GM11168 (cell line): ENCODE measurements at regions not wholly inside any gene's neighbourhood (a gene's known extent, or its start where the extent isn't known, plus 50 kb on each side); places are given as distances from the start of the nearest gene placed in this dataset.
"Not testable (repeated sequence)": the region's sequence is repeated elsewhere in the genome, so short reads cannot be mapped to it uniquely, and the experiment has no call there.

Source experiments
- in situ Hi-C: fragments of 300-500 bp; cut with MboI; formaldehyde crosslinking; loops from one replicate; pipeline ENCODE4 v1.12.0; 2022; ENCODE audit warnings: low sequenced_read_pairs; ENCODE audit not compliant: unreplicated experiment

DNA sequence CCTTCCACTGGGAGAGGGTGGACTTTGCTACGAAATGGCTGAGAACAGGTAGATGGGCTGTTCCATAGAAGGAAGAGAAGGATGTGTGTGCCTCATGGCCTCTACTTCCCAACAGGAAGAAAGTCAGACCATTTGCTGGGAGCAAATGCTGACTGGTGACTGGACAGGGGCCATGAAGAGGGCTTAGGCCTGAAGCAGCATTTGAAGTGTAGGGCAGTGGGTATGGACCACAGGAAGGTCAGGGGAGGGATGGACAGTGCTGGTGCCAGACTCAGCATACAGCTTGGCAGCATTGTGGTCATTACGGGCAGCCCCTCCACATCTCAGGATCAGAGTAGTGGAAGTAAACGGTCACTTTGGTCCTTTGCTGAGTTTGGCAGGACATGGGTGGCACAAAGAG is 275.7 kb downstream of the MATN1 start:
- in situ Hi-C loops = no loop called here

DNA sequence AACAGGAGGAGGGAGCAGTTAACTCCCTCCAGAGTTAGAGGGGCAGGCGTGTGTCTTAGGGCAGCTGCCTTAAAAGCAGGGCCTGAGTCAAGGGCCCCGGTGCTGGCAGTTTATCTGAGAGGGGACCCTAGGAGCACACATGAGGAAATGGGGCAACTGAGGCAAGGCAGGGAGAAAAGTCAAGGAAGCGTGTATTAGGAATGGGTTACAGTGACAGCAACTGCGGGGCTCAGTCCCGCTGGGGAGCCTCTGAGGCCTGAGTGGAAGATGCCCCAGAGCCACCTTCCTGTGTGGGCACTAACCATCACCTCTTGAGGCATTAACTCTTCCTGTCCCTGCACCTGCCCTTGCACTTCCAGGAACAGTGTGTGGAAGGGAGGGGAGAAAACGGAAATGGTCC is 276.3 kb downstream of the MATN1 start:
- in situ Hi-C loops = no loop called here

DNA sequence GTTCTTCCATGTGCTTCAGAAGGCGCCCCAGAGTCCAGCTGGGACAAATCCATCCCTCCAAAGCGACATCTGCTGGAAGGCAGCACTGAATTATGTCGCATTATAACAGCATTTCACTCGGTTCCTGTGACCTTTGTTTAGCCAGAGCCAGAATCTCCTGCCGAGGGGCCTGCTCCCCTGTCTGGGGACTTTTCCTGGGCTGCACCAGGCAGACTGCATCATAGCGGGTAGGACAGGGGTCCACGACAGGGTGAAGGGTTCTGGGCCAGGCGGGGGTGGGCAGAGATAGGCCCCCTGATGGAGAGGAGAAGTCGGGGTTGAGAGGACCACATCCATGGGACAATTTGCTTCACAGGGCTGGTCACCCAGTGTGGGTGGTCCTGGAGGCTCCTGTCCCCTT is 276.9 kb downstream of the MATN1 start:
- in situ Hi-C loops = no loop called here

DNA sequence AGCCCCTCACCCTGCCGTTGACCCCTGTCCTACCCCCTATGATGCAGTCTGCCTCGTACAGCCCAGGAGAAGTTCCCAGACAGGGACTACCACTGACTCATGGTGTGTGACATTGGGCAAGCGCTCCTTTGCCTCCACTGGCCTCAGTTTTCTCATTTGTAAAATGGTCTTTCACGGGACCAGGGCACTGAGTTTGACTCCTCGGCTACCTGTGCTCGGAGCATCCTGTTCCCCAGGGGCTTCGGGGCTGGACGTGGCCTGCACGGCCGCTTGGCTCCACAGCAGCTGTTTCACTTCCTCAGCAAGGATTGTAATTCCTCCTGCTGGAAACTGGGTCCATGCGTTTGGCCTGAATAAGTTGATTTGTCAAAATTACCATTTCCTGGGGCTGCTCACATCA is 277.3 kb downstream of the MATN1 start:
- in situ Hi-C loops = no loop called here

- in situ Hi-C loops = no loop called here
Measured at GRCh38 chr1:30445449-30445848, 277.9 kb downstream of the MATN1 start.

DNA sequence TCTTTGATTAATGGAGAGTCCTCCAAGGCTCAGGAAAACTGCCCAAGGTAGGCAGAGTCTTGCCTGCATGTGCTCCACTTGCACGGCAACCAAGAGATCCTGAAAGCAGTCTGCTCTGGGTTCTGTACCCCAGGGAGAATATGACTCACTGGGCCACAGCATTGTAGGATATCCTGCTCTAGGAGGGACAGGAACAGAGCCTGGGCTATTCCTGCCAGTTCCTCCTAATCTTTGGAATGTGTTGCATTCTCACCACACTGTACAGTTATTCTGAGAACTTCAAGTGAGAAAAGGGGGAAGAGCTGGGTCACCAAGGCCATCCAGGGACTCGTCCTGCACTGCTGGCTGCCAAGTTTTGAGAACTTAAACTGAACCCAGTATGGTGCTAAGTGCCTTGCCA is 278.5 kb downstream of the MATN1 start:
- in situ Hi-C loops = no loop called here

- in situ Hi-C loops = no loop called here
Measured at GRCh38 chr1:30444401-30444800, 279.0 kb downstream of the MATN1 start.

DNA sequence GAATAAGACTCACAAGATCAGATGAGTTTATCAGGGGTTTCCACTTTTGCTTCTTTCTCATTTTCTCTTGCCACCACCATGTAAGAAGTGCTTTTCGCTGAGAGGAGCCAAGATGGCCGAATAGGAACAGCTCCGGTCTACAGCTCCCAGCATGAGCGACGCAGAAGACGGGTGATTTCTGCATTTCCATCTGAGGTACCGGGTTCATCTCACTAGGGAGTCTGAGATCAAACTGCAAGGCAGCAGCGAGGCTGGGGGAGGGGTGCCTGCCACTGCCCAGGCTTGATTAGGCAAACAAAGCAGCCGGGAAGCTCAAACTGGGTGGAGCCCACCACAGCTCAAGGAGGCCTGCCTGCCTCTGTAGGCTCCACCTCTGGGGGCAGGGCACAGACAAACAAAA is 285.1 kb downstream of the MATN1 start:
- in situ Hi-C loops = not testable (repeated sequence)

DNA sequence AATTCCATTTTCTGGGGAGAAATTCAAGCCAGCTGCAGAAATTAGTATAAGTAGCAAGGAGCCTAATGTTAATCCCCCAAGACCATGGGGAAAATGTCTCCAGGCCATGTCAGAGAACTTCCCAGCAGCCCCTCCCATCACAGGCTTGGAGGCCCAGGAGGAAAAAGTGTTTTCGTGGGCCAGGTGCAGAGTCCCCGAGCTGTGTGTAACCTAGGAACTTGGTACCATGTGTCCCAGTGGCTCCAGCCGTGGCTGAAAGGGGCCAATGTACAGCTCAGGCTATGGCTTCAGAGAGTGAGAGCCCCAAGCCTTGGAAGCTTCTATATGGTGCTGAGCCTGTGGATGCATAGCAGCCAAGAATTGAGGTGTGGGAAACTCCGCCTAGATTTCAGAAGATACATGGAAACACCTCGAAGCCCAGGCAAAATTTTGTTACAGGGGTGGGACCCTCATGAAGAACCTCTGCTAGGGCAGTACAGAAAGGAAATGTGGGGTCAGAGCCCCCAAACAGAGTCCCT is 286.3 kb downstream of the MATN1 start:
- in situ Hi-C loops = no loop called here

DNA sequence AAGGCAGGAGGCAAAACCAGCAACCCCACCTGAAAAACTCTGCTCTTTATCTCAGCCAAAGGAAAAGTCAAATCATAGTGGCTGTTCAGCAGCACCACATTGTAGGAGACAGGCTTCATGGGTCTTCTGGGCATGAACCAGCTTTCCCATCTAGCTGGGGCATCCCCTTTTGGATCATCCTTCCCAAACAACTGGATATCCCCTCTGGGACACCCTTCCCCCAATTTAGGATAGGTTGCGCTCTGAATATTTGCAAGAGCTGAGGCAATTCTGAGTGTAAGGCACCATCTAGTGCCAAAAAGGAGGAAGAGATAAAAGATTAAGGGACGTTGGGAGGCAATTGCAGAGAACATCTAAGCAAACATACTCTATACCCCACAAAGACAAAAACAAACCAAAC is 295.8 kb downstream of the MATN1 start:
- in situ Hi-C loops = no loop called here

DNA sequence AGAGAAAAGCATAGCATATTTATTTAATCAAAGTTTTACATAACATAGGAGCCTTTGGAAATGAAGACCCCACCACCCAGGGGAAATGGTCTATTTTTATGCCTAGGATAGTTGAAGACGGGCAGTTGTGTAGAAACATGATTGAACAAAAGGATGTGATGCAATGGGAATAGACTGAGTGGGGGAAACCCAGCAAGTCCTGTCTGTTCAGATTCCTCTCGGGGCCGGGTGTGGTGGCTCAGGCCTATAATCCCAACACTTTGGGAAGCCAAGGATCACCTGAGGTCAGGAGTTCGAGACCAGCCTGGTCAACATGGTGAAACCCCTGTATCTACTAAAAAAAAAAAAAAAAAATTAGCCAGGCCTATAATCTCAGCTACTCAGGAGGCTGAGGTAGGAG is 298.3 kb downstream of the MATN1 start:
- in situ Hi-C loops = no loop called here

DNA sequence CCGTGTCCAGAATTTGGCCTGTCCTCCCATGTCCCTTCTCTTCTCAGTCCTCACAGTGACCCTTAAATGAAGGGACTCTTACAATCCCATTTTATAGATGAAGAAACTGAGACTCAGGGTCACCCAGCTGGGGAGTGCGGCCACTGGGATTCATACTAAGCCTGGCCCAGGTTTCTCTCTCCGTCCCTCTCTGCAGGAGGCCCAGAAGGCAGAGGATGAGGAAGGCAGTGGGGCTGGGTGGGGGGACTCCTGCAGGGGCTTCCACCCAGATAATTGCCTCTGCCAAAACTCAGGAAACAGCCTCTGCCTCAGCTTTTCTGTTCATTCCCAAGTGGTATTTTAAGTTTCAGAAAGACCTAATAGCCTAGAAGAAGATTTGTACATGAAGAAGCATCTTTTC is 299.8 kb downstream of the MATN1 start:
- in situ Hi-C loops = no loop called here

- in situ Hi-C loops = no loop called here
Measured at GRCh38 chr1:30422251-30422650, 301.1 kb downstream of the MATN1 start.

GRCh38 chr1:30420519-30421050 is 302.8 kb downstream of the MATN1 start:
- in situ Hi-C loops = no loop called here

- in situ Hi-C loops = no loop called here
Measured at GRCh38 chr1:30419831-30420230, 303.6 kb downstream of the MATN1 start.

DNA sequence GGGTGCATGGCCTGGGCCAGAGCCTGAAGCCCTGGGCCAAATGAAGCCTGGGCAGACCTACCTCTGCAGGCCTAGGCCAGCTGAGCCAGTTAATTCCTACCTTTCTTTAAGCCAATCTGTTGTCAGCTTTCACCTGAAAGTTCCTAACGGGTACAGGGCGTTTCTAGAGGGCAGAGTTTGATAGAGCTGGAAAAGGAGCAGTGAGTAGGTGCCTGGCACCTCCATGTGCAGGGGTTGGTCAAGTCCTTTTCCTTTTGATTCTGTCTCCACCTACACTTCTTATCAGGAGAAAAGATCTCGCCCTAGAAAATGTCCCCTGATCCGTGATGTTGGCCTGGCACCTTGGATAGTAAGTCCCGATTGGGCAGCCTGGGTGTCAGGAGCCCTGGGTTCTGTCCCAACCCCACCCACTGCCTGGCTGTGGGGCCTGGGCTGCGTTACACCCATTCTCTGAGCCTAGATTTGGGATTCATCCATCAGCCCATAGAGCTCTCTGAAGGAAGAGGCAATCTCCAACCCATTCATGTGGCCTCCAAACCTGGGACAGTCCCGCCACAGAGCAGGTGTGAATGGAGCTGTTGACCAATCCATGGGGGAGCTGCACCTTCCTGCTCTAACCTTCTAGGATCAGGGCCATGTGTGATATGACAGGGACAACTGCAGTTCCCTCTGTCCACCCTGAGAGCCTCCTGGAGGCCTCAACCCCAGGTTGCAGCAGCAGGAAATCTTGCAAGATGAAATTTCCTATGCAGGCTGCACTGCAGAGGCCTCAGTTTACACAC is 304.3 kb downstream of the MATN1 start:
- in situ Hi-C loops = no loop called here

- in situ Hi-C loops = no loop called here
Measured at GRCh38 chr1:30418061-30418938, 305.1 kb downstream of the MATN1 start.

- in situ Hi-C loops = no loop called here
Measured at GRCh38 chr1:30417701-30418046, 305.7 kb downstream of the MATN1 start.

DNA sequence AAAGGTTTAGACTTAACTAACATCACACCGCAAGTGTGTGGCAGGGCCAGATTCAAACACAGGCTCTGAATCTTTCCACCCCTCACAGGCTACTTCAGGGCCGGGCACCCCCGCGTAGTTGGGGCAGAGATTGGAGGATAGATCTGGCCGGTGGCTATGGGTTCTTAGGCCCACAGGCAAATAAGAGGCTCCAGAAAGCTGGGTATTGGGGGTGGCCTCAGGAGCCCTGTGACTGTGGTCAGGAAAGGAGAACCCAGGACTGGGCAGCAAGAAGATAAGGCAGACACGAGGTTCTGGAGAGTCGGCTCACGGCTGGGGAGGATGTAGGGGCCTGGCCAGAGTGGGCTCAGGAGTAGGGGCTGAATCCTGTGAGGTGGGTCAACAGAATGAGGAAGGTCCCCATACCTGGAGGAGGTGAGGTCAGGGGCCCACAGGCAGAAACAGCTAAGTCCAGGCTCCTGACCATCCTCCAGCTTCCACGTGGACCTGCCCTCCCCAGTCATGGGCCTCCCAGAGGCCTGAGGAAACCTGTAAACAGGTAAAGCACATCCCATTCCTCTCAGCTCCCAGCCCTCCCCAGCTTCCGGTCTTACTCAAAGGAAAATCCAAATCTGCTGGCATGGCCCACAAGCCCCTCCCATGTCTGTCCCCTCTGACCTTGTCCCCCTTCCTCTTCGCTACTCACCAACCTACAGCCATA is 306.2 kb downstream of the MATN1 start:
- in situ Hi-C loops = no loop called here

DNA sequence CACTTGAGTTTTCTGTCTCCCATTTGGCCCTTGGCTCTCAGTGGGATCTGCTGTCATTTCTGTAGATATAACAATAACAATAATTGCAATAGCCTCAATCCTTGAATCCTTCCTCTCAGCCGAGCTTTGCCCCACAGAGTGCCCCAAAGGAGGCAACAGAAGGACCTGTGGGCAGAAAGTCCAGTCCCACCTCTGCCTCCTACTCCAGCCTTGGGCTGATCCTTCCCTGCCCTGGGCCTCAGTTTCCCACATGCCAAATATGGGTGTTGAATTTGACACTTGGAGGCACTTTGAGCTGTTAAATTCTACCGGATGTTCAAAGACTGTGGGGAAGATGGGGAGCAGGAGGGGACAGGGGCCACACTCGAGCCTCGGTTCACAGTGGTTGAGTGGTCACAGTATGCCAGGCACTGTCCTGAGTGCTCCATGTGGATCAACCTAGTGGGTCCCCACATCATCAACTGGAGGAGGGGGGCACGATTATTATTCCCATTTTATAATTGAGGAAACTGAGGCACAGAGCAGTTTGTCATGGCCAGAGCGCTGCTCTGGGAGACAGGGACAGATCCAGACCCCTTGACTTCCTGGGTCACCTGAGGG is 307.1 kb downstream of the MATN1 start:
- in situ Hi-C loops = no loop called here
